ENCODE measurements at regions not wholly inside any gene's neighbourhood (a gene's known extent, or its start where the extent isn't known, plus 50 kb on each side); places are given as distances from the start of the nearest gene placed in this dataset.

DNA sequence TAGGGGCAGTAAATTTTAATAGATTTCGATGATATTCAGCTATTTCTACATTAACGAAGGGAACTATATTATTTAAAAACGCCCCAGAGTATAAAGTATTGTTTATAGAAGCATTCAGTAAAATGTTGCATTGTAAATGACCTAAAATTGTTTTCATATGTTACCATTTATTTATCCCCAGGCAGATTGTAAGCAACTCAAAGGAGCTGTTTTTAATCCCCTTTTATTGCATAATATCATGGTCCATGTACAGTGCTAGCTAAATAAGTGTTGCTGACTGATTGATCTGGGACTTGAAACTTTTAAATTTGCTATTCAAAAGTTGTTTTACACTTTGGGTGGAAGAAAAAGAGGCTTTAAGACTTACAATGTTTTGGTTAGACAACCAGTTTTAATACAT, 199.0 kb upstream of the SLC38A2 start:
- Histone ChIP-seq H3K4me1 (replicated peaks in 1 of 4; ENCODE audit: control insufficient read depth in 3 of 4, insufficient read depth in 4 of 4, low read length in 3 of 4) (no peaks in the 10 kb centered on the region; a peak in 2 of 7 replicates), H3K56ac (replicated peaks; ENCODE audit: insufficient read length, low read depth, low read length) (no peak overlapping the region), H2BK20ac (ENCODE audit: low read length) (no peak overlapping the region), H2BK12ac (ENCODE audit: low read depth, low read length) (no peak overlapping the region), H3K4me3 (ENCODE audit: extremely low read depth in 1 of 4, insufficient read depth in 2 of 4, low read depth in 3 of 4, low read length in 4 of 4) (no peak overlapping the region), H3K18ac (ENCODE audit: extremely low read depth, low read length) (no peak overlapping the region), H3K36me3 (ENCODE audit: control insufficient read depth in 2 of 4, insufficient read depth in 4 of 4, low read length in 3 of 4) (no peaks in the 10 kb centered on the region), H3K27me3 (replicated peaks in 1 of 4; ENCODE audit: control insufficient read depth in 3 of 4, extremely low read depth in 1 of 4, insufficient read depth in 3 of 4, low read length in 3 of 4) (no peaks in the 10 kb centered on the region), H3K79me2 (ENCODE audit: control insufficient read depth in 1 of 2, insufficient read depth in 2 of 2, low read length in 2 of 2) (no peaks in the 10 kb centered on the region), H2BK15ac (ENCODE audit: low read length) (no peak overlapping the region), H3K4me2 (ENCODE audit: insufficient read depth in 1 of 2, low read depth in 2 of 2, low read length in 2 of 2) (no peak overlapping the region), H3K9ac (replicated peaks in 1 of 4; ENCODE audit: extremely low read depth in 1 of 4, low read depth in 3 of 4, low read length in 3 of 4) (no peak overlapping the region), H3K4ac (replicated peaks; ENCODE audit: insufficient read length, low read depth, low read length) (no peak overlapping the region), H2BK5ac (ENCODE audit: low read depth, low read length) (no peak overlapping the region), H4K91ac (replicated peaks; ENCODE audit: insufficient read length, low read length) (no peak overlapping the region), H3K14ac (ENCODE audit: insufficient read length) (no peak overlapping the region), H4K20me1 (replicated peaks in 1 of 2; ENCODE audit: control insufficient read depth in 1 of 2, insufficient read depth in 2 of 2, low read length in 2 of 2) (no peaks in the 10 kb centered on the region), H3K27ac (ENCODE audit: low read depth, low read length) (no peak overlapping the region), H3K23ac (ENCODE audit: insufficient read length) (no peak overlapping the region), H3K79me1 (ENCODE audit: low read depth, low read length) (no peaks in the 10 kb centered on the region), H3K23me2 (ENCODE audit: low read depth, low read length) (no peaks in the 10 kb centered on the region), H3K9me3 (ENCODE audit: insufficient read depth in 2 of 2, low read depth in 1 of 2, low read length in 1 of 2) (peaks cover 0 to 13% of the 10 kb centered on the region in 2 experiments; a peak in 2 of 4 replicates), H4K5ac (ENCODE audit: insufficient read length, low read depth, low read length) (no peak overlapping the region), H2AK5ac (ENCODE audit: low read depth, low read length) (no peak overlapping the region), H4K8ac (ENCODE audit: extremely low read depth, insufficient read depth, low read length) (no peak overlapping the region), H2AFZ (ENCODE audit: low read length) (no peak overlapping the region), H2BK120ac (replicated peaks; ENCODE audit: low read depth, low read length) (no peak overlapping the region)
- POLR2A ChIA-PET (ENCODE audit: partially characterized antibody), result no interaction called here
- DNase-seq (ENCODE audit: low read depth in 1 of 2, low spot score in 2 of 2), result no peak
- CTCF ChIA-PET (ENCODE audit: partially characterized antibody), result interaction anchor here (0.6 kb wide), 1 partner anchor 688 kb away, joined by 3 read pairs; no protein-coding TSS in a partner anchor
- WGBS, 2 experiments (ENCODE audit: extremely low coverage in 1 of 2, insufficient coverage in 1 of 2, insufficient read length in 1 of 2, insufficient replicate concordance in 2 of 2, low coverage in 1 of 2, low lambda C conversion rate in 2 of 2, missing lambda C conversion rate in 1 of 2), result 75% methylated on average over 3 of the region's 3 CpGs; no CpG with 5 or more reads in 1 of the 2 experiments
- FAIRE-seq, result no peak
- TF ChIP-seq TBP (IDR thresholded peaks at IDR 0.05; ENCODE audit: low read depth, low read length) (no peak), SP4 (IDR thresholded peaks at IDR 0.05; ENCODE audit: low read length) (no peak), HDAC2 (IDR thresholded peaks at IDR 0.05; ENCODE audit: borderline replicate concordance in 1 of 2, low read depth in 2 of 2, low read length in 2 of 2) (no peak), BACH1 (IDR thresholded peaks at IDR 0.05; ENCODE audit: low read length) (no peak)
